OCI-LY7 (cell line): ENCODE measurements at regions not wholly inside any gene's neighbourhood (a gene's known extent, or its start where the extent isn't known, plus 50 kb on each side); places are given as distances from the start of the nearest gene placed in this dataset.

ENCODE experiments used
- CTCF ChIP-seq: fragments of 200-600 bp; sonication (generic); conservative IDR thresholded peaks from 2 replicates; pipeline ENCODE4 v1.5.1; 2014; ENCODE audit warnings: mild to moderate bottlenecking, antibody characterized with exemption, low read length, moderate library complexity, mixed read lengths
- EZH2phosphoT487 ChIP-seq: fragments of 200-600 bp; sonication (generic); IDR thresholded peaks from 2 replicates; pipeline ENCODE4 v1.6.1; 2018; ENCODE audit warnings: low read depth, borderline replicate concordance, mild to moderate bottlenecking, mixed run types, antibody characterized with exemption, low read length, moderate library complexity, mixed read lengths

- TF ChIP-seq CTCF = no peak
- TF ChIP-seq EZH2phosphoT487 = no peak
These were observed 232.9 kb upstream of the GIMD1 start for GRCh38 chr4:106601519-106601918.
